Stimulated activated CD8-positive, alpha-beta memory T cell treated with anti-CD3 and anti-CD28 coated beads, Interleukin-15, amount 100 ng/mL, for 48 hours (primary cell): ENCODE measurements at regions not wholly inside any gene's neighbourhood (a gene's known extent, or its start where the extent isn't known, plus 50 kb on each side); places are given as distances from the start of the nearest gene placed in this dataset.

ENCODE experiments used
- DNase-seq, 2 donors: peaks; one replicate each; pipeline ENCODE4 v3.0.0-alpha.2; 2020; ENCODE audit warnings: low read depth in 2 of 2

DNA sequence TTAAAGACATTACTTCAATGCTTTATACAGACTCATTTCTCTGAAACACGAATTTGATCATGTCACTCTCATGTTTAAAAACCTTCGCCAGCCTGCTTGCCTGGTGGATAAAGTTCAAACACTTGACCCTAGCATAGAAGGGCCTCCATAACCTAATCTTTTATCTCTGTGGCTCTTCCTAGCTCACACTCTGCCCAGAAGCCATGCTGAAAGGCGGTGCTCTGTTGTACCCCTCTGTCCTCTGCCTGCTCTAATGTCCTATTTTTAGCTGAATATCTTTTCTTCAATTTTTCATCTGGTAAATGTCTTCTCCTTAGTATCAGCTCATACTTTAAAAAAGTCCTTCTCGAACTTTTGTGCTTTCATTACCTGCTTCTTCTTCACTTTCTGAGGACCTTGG is 302.6 kb upstream of the BOD1L1 start:
- no peak for DNase-seq

DNA sequence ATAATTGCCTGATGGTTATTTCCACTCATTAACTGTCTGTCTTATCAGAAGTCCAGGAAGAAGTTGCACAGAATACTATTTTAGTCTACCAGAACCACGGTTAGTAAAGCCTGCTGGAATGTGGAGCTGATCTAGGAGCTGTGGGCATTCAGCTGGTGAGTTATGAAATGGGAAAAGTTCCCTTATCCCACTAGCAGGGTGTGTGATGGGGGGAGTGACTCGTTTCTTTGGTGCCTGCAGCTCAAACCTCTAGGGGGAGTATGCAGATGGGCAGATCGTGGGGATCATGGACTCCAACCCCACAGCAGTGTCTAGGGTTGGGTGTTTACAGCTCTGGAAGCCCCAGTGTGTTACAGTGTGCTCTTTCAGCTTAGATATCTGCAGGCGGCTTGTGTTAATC is 305.7 kb upstream of the BOD1L1 start:
- DNase-seq: no peak

DNA sequence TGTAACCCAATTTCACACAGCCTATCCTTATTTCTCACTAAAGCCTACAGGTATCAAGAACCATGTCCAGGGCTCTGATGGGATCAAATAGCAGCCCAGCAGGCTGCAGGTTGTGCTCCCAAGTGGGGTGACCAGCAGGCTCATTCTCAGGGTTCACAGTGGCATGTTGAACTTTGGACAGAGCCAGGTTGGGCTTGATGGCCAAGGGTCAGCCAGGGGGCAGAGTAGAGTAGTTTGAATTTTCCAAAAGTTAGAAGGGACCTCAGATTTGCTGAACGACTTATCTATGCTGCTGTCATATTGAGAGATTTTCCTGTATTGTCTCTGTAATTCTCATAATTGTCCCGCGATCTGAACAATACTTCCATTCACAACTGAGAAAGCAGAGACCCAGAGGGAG is 310.8 kb upstream of the BOD1L1 start:
- no peak for DNase-seq

DNA sequence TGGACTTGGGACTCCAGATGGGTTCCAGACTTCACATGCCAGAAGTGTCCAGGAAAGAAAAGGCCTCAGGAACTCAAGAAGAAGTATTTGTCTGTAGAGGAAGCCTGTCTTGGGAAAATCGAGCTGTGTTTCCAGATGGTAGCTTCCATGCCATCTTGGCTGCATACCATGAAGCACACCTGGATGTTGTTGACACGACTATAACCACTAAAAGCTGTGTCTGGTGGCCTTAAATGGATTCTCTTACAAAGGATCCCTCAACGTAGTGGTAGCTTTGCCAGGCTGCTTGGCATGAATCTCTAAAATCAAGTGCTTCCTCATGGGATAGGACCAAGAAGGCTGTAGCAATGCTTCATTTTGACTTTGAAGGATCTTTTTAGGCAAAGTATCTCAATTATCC is 313.4 kb upstream of the BOD1L1 start:
- DNase-seq: no peak

DNA sequence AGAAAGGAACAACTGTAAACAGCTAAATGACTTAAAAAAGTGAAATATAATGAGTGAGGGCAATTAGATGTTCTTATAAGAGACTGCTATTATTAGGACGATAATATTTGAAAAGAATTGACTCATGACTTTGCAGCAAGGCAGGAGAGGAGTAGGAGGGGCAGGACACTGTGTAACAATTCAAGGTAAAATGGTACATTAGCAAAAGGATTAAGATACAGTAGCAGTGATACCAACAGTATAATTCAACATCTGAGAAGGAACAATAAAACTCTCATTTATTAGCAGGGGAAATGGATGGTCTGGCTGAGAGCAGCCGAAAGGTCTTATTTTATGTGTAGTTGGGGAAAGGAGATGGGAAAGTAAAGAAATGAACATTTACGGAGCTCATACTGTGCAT is 315.5 kb upstream of the BOD1L1 start:
- DNase-seq: no peak

DNA sequence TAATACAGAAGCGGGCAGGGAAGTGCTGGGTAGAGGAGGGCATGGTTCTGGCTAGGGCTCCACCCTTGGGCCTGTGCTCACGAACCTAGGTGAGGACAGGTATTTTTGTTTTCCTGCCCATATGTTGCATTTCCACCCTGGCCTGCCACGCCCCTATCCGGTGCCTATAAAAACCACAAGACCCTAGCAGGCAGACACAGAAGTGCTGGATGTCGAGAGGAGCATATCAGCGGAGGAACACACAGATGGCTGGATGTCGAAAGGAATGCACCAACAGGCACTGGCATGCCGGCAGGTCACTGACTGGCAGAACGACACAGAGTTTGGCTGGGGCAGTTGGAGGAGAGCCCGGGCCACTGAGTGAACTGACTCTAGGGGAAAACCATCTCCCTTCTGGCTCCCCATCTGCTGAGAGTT is 316.6 kb upstream of the BOD1L1 start:
- DNase-seq: no peak

DNA sequence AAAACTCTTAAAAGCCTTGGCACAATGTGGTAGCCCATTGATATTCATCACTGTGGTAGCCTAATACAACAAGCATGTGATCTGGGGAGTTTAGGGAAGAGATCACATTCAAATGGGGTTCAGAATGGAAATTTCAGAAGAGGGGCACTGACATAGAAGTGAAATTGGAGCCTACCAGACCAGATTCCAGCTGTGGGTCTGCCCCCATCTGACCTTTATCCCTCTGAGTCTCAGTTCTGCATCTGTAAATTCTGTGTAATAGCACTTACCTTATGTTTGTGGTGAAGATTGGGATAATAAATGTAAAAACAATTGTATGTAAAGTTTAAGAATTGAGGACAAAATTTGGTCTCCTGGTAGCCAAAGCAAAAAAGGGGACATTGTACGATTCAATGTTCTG is 320.4 kb upstream of the BOD1L1 start:
- DNase-seq: no peak

DNA sequence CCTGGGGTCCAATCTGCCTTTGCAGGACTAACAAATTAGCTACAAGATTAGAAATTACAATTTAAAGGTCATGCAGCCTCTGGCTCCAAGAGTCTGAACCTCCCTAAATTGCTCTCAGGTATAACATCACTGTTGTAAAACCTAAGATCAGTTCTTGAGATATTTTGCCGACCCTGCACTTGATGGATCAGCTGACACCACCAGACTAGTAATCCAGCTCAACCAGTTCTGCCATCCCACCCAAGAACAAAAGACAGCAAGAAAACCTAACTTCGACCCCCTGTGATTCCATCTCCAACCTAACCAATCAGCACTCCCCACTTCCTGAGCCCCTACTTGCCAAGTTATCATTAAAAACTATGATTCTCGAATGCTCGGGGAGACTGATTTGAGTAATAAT is 323.0 kb upstream of the BOD1L1 start:
- no peak for DNase-seq

DNA sequence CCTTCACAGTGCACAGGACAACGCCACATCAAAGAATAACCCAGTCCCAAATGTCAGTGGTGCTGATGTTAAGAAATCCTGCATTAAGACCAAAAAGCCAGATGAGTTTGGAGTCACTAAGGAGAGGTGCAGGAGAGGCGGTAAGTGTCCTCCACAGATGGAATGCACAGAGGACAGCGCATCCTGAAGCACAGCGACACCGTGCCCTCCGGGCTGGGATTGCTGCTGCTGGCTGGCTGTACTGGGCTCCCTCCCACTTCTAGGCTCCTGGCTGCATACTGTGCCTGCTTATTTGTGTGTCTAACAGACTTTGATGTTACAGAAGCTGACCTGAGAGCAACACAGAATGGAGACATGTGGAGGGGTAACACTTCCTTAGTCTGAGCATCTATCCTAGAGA is 325.6 kb upstream of the BOD1L1 start:
- no peak for DNase-seq

DNA sequence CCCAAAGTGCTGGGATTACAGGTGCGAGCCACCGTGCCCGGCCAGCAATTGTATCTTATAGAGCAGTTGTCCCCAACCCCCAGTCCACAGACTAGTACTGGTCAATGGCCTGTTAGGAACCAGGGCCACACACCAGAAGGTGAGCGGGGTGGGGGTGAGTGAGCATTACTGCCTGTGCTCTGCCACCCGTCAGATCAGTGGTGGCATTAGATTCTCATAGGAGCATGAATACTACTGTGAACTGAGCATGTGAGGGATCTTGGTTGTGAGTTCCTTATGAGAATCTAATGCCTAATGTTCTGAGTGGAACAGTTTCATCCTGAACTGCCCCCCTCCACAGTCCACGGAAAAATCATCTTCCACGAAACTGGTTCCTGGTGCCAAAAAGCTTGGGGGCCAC is 328.0 kb upstream of the BOD1L1 start:
- DNase-seq: no peak

DNA sequence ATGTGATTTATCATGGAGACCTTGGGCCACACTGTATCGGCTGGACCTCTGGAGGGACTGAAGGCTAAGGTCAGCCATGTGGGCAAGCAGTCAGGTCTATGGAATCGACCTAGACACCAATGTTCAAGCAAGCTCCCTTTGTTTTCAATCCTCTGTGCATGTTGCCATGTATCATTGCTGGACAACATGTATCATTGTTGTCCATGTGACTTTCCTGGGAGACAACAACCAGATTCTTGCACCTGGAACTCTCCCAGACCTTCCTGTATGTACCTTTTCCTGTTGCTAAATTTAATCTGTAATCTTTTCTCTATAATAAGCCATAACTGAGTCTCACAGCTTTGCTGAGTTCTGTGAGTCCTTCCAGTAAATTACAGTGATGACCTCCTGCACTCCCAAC is 329.4 kb upstream of the BOD1L1 start:
- DNase-seq: no peak

DNA sequence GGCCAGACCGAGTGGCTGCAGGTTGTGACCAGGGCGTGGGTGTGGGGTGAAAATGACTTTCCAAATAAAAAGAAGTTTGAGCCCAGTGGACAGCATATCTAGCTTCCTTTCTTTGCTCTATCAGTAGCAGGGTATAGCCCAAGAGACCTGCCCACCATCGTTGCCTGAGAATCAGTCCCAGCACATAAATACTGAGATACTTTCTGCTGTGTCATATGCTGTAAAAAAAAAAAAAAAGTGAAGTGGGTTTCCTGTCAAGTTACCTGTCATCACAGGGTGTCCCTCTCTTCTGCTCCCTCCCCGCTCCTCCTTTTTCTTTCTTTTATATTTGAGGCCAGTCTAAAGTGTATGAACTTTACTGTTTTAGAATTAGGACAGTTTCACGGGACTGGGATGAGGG is 330.3 kb upstream of the BOD1L1 start:
- no peak for DNase-seq

DNA sequence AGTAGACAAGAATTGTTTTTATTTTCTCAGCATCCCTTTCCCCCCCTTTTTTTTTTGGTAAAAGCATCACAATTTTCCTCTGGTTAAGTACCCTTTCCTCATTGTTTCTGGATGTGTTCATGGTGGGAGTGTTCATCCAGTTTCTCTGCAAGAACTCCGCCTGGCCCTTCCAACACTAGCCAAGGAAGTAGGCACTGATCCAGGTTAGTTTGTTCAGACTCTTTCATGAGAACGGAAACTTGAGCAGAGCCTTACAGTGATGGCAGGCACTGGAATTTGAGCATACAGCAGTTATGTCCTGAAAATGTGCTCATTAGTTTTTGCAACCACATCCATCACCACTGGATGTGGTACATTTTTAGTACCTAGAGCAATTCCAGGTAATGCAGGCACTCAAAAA is 336.1 kb upstream of the BOD1L1 start:
- DNase-seq: no peak

DNA sequence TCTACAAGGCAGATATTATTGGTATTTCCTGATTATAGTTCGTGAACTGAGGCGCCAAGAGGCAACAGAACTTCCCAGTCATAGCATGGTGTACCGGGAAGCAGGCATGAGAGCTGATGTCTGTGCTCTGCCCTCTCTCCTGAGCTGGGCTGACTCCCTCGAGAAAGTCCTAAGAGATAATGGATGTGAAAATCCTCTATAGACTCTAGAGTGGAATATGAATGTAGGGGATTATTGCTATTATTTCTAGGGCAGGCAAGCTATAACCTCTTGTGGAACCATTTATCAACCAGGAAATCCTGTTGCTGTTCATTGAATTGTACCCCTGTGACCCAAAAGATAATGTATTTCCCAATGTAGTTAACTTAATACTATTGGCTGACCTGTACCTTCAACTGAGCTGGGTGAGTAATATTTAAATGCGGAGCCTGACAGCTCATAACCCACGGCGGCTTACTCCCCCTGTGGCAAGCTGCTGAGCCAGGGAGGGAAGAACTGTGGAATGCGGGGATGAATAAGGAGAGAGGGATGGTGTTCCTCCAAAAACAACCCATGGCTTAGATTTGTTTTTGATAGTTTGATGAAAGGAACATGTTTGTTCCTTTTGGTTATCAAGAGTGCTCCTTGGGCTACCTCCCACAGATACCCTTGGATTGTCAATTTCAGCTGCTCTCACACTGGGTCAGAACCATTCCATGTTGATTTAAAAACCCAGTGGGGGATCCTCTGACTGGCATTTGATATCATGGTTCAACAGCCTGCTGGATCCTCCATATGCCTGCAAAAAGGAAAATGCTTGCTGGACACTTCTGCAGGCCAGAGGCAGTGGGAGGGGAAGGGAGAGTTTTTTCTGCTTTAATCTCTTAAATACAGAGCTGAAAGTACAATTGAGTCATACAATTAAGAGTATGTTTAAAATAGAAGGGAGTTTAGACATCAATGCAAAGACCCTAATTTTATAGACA is 339.0 kb upstream of the BOD1L1 start:
- no peak for DNase-seq

DNA sequence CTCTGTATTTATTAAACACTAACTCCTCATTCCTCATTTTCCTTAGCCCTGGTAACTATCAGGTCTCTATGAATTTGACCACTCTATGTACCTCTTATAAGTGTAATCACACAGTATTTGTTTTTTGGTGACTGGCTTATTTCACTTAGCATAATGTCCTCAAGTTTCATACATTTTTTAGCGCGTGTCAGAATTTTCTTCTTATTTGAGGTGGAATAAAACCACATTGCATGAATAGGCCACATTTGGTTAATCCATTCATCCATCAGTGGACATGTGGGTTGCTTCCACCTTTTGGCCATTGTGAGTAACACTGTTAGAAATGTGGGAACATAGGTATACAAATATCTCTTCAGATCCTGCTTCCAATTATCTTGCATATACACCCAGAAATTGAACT is 341.2 kb upstream of the BOD1L1 start:
- no peak for DNase-seq

DNA sequence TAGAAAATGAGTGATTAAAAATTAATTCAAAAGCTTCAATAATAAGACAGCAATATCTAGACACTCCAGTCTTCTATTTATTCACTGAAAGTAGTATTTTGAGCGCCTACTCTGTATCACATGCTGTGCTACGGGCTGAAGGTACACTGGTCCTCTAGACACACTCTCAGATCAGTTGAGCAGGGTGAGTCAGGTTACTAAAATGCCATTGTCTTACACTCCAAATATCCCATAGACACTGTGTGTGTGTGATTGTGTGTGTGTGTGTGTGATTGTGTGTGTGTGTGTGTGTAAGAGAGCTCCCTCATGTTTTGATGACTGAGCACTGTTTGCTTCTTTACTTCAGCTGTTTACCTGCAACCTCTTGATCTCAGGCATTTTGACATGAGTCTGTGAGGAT is 342.8 kb upstream of the BOD1L1 start:
- DNase-seq: no peak

DNA sequence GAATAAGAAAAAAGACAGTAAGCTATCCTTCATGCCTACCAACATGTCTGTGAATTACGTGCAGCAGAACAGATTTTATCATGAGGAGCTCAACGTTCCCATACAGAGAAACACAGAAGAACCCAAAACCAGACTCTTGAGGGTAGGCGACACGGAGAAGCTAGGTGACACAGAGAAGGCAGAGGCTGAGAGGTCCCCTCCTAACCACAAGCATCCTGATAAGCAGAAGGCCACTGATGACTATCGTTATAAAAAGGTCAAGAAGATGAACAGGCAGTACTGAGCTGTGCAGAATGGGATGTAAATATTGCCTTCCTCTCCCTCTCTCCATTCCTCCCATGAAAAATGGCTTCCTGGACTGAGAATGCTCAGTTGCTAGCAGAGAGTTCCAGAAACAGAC is 350.2 kb upstream of the BOD1L1 start:
- DNase-seq: no peak

DNA sequence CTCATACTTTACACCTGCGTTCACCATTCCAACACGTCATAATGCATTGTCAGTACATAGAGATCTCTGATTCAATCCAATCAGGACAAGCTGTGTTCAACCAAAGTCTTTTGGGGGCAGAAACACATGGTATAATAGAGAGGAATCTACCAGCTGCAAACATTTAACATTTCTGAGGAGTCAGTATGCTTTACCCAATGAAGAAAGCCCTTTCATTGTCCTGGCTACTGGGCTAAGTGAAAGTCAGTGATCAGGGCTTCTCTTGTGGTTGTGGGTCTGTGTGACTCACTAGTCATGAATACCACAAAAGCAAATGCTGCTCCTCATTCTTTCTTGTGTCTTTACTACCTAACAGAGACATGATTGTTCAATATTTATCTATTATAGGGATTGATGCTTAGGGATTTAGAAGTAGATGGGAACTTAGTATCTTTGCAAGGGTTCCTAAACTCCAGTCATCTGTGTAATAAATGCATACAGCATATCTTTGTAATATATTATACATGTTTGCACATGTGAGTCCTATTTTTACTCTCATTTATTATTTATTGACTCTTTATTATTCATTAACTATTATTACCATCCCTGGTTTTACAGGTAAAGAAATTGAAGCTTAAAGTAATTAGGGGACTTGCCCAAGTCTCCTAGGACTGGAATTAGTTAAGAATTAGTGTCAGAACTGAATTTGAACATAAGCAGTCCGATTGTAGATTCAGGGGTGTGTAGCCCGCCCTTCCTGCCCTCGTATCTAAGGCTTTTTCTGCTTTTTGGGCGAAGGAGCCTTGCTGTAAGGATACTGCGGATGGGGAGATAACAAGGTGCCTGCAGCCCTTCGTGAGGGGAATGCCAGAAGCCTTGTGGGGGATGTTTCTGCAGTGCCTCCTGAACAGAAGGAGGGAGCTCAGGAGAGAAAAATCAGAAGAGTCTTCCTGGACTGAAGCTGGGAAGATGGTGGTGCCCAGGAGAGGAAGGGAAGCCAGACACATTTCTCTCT is 353.1 kb upstream of the BOD1L1 start:
- no peak for DNase-seq

DNA sequence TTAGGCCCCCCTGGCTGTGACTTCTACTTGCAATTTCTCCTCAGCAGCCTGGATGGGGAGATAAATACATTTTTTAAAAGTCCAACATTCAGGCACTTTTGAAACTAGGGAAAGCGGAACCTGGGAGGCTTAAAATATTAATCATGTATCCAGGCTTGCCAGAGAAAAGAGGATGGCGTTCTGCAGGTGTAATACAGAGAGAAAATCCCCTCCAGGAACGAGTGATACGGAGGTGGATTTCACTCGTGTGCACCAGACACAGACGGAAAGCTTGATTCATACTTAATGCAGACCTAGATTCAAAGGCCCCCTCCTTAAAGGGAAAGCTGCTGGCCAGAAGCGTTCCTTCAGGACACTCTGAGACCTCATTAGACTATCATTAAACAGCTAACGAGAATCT is 354.0 kb upstream of the BOD1L1 start:
- no peak for DNase-seq

DNA sequence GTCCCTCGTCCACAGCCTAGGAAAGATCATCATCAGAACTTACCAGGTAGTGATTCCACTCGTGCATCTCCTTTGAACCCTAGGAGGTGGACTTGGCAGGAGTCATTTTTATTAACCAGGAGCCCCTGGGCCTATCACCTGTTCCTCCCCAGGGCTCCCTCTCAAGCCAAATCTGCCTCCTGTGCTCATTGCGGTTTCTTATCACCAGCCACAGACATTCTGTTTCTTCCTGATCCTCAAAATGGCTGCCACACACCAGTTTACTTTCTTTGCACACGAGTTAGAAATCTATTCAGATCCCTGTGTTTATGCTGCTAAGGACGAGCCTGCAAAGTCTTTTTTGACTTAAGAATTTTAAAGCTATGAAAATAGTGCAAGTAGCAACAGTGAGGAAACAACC is 354.5 kb upstream of the BOD1L1 start:
- no peak for DNase-seq

DNA sequence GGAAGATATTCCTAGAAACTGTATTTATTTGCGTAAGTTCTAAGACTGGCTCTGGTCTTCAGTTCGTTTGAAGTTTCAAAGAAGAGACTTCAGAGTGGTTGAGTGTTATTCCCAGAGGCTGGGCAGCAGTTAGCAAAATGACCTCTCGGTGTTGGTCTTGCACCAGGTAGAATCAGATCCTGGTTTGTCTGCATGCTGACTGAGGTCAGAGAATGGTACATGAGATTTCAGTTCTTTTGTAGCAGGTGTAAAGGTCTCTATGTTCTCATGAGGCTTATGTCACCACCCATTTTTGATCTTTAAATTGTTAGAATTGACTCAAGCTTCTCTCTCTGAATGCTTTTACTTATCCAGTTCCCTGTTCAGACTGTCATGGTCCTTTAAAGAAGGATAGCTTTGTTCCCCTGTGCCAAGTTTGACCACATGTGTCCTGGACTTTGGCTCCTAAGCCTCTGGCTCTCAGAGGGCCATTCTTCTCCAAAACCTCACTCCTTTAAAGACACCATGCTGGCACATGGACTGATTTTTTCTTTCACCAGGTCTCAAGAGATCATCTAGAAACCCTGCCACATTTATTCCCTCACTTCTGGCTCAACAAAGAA is 355.8 kb upstream of the BOD1L1 start:
- no peak for DNase-seq
